ENCODE measurements at regions not wholly inside any gene's neighbourhood (a gene's known extent, or its start where the extent isn't known, plus 50 kb on each side); places are given as distances from the start of the nearest gene placed in this dataset.

- CTCF ChIA-PET: no interaction called here
- Histone ChIP-seq H3K4me1 (ENCODE audit: insufficient read depth, low read length) (no peaks in the 10 kb centered on the region), H3K27me3 (ENCODE audit: control insufficient read depth in 1 of 2, insufficient read depth in 2 of 2, low read length in 2 of 2) (no peaks in the 10 kb centered on the region), H3K27ac (ENCODE audit: low read depth in 1 of 2, low read length in 2 of 2) (no peak overlapping the region), H3K36me3 (ENCODE audit: insufficient read depth, low read length) (no peaks in the 10 kb centered on the region), H3K9me3 (ENCODE audit: control insufficient read depth in 1 of 2, insufficient read depth in 1 of 2, low read length in 2 of 2) (peaks cover 0 to 5% of the 10 kb centered on the region in 2 experiments), H3K4me3 (ENCODE audit: low read length) (no peak overlapping the region)
- no peaks in the 10 kb centered on the region for H3K36me3 Mint-ChIP-seq (ENCODE audit: low read depth)
- H3K9me3 Mint-ChIP-seq: peaks cover 5% of the 10 kb centered on the region
- no peak overlapping the region for H3K27ac Mint-ChIP-seq
- no peak for TF ChIP-seq CTCF (IDR thresholded peaks at IDR 0.05)
- no peak for DNase-seq
- intact Hi-C loops (cut with DNase I, micrococcal nuclease): no loop called here
- POLR2A ChIA-PET: no interaction called here
- H3K27me3 Mint-ChIP-seq: no peaks in the 10 kb centered on the region
- H3K4me1 Mint-ChIP-seq (ENCODE audit: low read depth): no peaks in the 10 kb centered on the region
- no peak for ATAC-seq (ENCODE audit: poor library complexity)
- no peak overlapping the region for H3K4me3 Mint-ChIP-seq
Measured at GRCh38 chr14:83535444-83535843, 1994.5 kb upstream of the FLRT2 start.

- peaks cover 10% of the 10 kb centered on the region for H3K9me3 Mint-ChIP-seq
Measured at GRCh38 chr14:83541147-83541546, 1988.8 kb upstream of the FLRT2 start.

GRCh38 chr14:83548061-83548839, 1981.7 kb upstream of the FLRT2 start:
- H3K4me3 ChIP-seq (ENCODE audit: low read length): no peak overlapping the region
- Mint-ChIP-seq H3K4me1 (ENCODE audit: low read depth) (no peaks in the 10 kb centered on the region), H3K36me3 (ENCODE audit: low read depth) (no peaks in the 10 kb centered on the region), H3K4me3 (no peak overlapping the region), H3K27me3 (no peaks in the 10 kb centered on the region), H3K27ac (no peak overlapping the region), H3K9me3 (peaks cover 13% of the 10 kb centered on the region)
- TF ChIP-seq CTCF (IDR thresholded peaks at IDR 0.05): no peak
- ChIA-PET POLR2A (no interaction called here), CTCF (no interaction called here)
- no peak overlapping the region for H3K27ac ChIP-seq (ENCODE audit: low read depth in 1 of 2, low read length in 2 of 2)
- H3K4me1 ChIP-seq (ENCODE audit: insufficient read depth, low read length): no peaks in the 10 kb centered on the region
- no peaks in the 10 kb centered on the region for H3K36me3 ChIP-seq (ENCODE audit: insufficient read depth, low read length)
- ATAC-seq (ENCODE audit: poor library complexity) (no peak), DNase-seq (no peak)
- H3K9me3 ChIP-seq (ENCODE audit: control insufficient read depth in 1 of 2, insufficient read depth in 1 of 2, low read length in 2 of 2): peaks cover 0 to 12% of the 10 kb centered on the region in 2 experiments
- intact Hi-C loops (cut with DNase I, micrococcal nuclease): no loop called here
- H3K27me3 ChIP-seq (ENCODE audit: control insufficient read depth in 1 of 2, insufficient read depth in 2 of 2, low read length in 2 of 2): no peaks in the 10 kb centered on the region

More at GRCh38 chr14:83541147-83541546, 1988.8 kb upstream of the FLRT2 start:
- intact Hi-C loops (cut with DNase I, micrococcal nuclease): no loop called here
- Histone ChIP-seq H3K27ac (ENCODE audit: low read depth in 1 of 2, low read length in 2 of 2) (no peak overlapping the region), H3K27me3 (ENCODE audit: control insufficient read depth in 1 of 2, insufficient read depth in 2 of 2, low read length in 2 of 2) (no peaks in the 10 kb centered on the region), H3K9me3 (ENCODE audit: control insufficient read depth in 1 of 2, insufficient read depth in 1 of 2, low read length in 2 of 2) (peaks cover 0 to 30% of the 10 kb centered on the region in 2 experiments), H3K36me3 (ENCODE audit: insufficient read depth, low read length) (no peaks in the 10 kb centered on the region), H3K4me1 (ENCODE audit: insufficient read depth, low read length) (no peaks in the 10 kb centered on the region), H3K4me3 (ENCODE audit: low read length) (no peak overlapping the region)
- TF ChIP-seq CTCF (IDR thresholded peaks at IDR 0.05): no peak
- Mint-ChIP-seq H3K4me3 (no peak overlapping the region), H3K27ac (no peak overlapping the region), H3K27me3 (no peaks in the 10 kb centered on the region), H3K4me1 (ENCODE audit: low read depth) (no peaks in the 10 kb centered on the region), H3K36me3 (ENCODE audit: low read depth) (no peaks in the 10 kb centered on the region)
- no peak for DNase-seq
- CTCF ChIA-PET: no interaction called here
- POLR2A ChIA-PET: no interaction called here
- no peak for ATAC-seq (ENCODE audit: poor library complexity)

Data from CD4-positive, alpha-beta T cell (primary cell).